GM10266 (cell line): ENCODE measurements at regions not wholly inside any gene's neighbourhood (a gene's known extent, or its start where the extent isn't known, plus 50 kb on each side); places are given as distances from the start of the nearest gene placed in this dataset.

Experiments
- DNase-seq: peaks from one replicate; pipeline ENCODE4 v3.0.0; 2012; ENCODE audit errors: extremely low spot score
- TF ChIP-seq, protein P1 (sequence below): IDR thresholded peaks from 2 replicates; pipeline ENCODE4 v1.5.1; 2012; ENCODE audit warnings: mild to moderate bottlenecking, low read depth; ENCODE audit not compliant: control insufficient read depth, insufficient read depth; ENCODE audit errors: missing control alignments

DNA sequence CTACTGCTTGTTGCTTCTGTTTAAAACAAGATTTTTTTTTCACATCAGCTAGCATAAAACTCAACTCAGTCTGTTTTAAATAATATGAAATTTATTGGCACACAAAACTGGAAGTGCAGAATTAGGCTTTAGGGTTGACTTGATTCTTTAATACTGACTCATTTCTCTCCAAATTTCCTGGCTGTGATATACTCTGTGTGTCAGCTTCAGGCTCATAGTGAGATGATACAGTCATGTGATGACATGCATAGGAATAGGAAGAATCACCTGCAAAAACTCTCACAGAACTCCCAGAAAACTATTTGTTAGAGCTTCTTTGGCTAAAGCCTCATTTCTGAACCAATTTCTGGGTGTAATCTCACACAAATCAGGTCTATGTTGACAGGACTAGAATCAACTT, 1068.0 kb upstream of the EPHA7 start:
- TF ChIP-seq, protein P1, sequence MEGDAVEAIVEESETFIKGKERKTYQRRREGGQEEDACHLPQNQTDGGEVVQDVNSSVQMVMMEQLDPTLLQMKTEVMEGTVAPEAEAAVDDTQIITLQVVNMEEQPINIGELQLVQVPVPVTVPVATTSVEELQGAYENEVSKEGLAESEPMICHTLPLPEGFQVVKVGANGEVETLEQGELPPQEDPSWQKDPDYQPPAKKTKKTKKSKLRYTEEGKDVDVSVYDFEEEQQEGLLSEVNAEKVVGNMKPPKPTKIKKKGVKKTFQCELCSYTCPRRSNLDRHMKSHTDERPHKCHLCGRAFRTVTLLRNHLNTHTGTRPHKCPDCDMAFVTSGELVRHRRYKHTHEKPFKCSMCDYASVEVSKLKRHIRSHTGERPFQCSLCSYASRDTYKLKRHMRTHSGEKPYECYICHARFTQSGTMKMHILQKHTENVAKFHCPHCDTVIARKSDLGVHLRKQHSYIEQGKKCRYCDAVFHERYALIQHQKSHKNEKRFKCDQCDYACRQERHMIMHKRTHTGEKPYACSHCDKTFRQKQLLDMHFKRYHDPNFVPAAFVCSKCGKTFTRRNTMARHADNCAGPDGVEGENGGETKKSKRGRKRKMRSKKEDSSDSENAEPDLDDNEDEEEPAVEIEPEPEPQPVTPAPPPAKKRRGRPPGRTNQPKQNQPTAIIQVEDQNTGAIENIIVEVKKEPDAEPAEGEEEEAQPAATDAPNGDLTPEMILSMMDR: no peak
- no peak for DNase-seq

DNA sequence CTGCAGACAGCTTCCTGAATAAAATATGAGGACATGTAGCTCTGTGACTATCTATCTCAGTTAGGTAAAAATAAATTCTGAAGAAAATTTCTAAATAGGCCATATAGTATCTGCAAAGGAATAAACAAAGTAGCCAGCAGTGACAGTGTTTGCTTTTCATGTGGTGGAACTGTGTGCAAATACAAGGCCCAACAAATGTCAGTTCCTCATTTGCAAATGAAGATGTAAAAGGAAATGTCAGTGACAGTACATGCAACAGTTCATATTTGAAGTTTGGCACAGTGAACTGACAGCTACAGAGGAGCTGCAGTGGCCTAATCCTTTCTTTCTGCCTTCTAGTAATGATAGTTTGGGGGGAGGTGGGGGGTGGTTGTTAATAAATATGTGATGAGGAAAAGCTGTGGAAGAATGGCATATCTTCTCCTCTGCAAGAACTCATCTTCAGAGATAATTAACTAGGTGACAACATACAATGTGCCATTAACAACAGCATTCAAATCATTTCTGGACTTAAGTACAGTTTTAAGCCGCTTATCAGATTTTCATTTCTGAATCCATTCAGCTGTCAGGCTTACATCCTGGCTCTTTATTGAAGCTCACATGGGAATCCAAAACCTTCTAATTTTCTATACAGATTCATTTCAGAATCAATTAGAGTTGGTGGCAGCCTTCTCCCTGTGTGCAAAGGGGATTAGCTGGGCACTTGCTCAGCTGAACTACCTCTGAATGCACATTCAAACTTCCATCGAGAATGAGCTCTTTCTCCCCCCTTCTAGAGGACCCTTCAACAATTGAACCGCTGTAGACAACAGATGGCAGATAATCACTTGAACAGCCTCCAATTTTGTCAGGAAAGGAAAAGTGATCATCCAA, 1059.0 kb upstream of the EPHA7 start:
- DNase-seq: no peak
- TF ChIP-seq, protein P1: no peak

DNA sequence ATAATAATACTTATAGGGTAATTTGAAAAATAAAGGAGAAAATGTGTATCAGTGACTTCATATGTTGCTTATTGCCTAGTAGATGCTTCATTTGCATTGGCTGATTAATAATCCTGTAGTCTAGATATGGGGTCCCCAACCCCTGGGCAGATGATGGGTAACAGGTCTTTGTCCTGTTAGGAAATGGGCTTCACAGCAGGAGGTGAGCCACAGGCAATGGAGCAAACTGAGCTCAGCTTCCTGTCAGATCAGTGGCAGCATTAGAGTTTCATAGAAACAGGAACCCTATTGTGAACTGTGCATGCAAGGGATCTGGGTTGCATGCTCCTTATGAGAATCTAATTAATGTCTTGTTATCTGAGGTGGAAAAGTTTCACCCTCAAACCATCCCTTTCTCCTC, 1049.5 kb upstream of the EPHA7 start:
- TF ChIP-seq, protein P1: no peak

DNA sequence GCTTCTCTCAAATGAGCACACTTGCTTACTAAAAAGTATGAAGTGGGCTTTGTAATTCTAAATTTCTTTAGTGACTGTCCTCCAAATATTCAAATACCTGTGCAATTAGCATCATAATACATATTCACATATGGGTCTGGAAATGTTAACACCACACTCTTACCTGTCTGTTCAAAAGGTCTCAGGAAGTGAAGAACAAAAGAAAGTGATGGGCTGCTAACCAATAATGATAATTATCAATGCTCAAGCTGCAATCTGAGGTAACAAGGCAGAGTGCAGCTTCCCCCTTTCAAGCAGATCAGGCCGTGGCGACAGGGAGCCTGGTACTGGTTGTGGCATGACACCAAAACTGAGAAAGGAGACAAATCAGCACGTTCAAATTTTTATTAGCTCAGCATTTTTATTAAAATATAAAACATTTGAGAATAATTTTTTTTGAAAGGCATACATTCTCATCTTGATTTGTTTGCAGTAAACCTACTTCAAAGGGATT, 1044.7 kb upstream of the EPHA7 start:
- TF ChIP-seq, protein P1: no peak
- DNase-seq: no peak

More for the DNA sequence above, 1049.5 kb upstream of the EPHA7 start:
- no peak for DNase-seq

DNA sequence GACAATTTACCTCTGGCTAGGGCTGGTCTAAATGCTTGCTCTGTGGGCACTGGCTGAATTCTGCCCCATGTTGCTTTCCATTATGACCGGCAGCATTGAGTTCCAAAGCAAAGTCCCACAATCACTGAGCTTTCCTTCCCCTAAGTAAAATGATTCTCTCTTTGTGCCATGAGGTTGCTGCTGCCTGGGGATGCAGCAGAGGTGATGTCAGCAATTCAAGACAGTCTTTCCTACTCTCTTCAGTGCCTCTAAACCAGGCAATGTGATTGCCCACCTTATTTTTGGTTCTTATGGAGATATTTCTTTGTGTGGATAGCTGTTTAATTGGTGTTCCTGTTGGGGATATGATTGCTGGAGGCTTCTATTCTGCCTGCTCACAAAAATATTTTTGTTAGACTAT, 1043.9 kb upstream of the EPHA7 start:
- TF ChIP-seq, protein P1: no peak
- no peak for DNase-seq

DNA sequence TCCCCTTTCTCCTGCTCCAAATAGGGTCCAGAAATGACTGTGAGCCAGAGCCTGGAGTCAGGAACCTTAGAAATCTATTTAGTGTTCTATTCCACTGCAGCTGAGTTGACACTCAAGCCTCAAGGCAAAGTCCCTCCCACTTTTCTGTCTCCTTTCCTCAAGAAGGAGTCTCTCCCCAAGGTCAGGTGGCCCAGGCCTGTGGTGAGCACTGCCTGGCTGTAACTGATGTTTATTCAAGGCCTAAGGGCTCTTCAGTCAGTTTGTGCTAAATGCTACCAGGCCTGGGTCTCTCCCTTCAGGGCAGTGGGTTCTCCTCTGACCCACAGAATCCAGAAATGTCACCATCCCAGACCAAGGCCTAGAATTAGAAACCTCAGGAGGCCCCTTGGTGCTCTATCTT, 1042.9 kb upstream of the EPHA7 start:
- TF ChIP-seq, protein P1: no peak
- no peak for DNase-seq

DNA sequence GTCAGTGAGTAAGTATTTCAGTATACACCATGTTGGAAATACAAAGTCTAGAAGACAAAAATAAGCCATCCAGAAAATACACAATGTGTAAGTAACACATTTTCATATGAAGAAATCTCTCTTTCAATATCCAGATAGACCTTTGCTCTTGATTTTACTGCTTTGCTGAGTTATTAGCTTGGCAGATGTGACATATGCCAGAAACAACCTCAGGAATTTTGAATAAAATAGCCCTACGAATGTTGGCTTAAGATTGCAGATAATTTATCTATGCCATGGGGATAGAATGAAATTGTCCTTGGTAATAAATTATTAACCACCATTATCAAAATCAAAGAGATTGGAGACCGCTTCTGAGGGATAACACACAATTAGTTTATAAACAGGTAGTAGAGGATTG, 1036.9 kb upstream of the EPHA7 start:
- TF ChIP-seq, protein P1: no peak
- DNase-seq: no peak
